Left lobe of liver (tissue), 2 donors: ENCODE measurements at regions not wholly inside any gene's neighbourhood (a gene's known extent, or its start where the extent isn't known, plus 50 kb on each side); places are given as distances from the start of the nearest gene placed in this dataset.
"Not testable (repeated sequence)": the region's sequence is repeated elsewhere in the genome, so short reads cannot be mapped to it uniquely, and the experiment has no call there.

Experiments
- ATAC-seq: fragments of 200-7000 bp; cut with Tn5 transposase; one replicate; pipeline ENCODE4 v1.9.1; 2020; ENCODE audit warnings: mild to moderate bottlenecking, moderate library complexity
- DNase-seq: peaks from one replicate; pipeline ENCODE4 v3.0.0-alpha.2; 2020; ENCODE audit warnings: low spot score
- donor health status: DM: no; HTN: no; CAD: no; lungs with moderate emphysema.
- donor health status: DM: no; HTN: yes; CAD: no.

GRCh38 chr9:89945133-89945532 is 340.3 kb downstream of the GADD45G start:
- DNase-seq: no peak

GRCh38 chr9:89946741-89947140 is 341.9 kb downstream of the GADD45G start:
- DNase-seq (no peak), ATAC-seq (no peak)

More at GRCh38 chr9:89945133-89945532, 340.3 kb downstream of the GADD45G start:
- ATAC-seq: no peak

- no peak for DNase-seq
- no peak for ATAC-seq
Observed at GRCh38 chr9:89949111-89949510, 344.3 kb downstream of the GADD45G start.

- ATAC-seq (no peak), DNase-seq (no peak)
Observed at GRCh38 chr9:89951675-89952074, 346.9 kb downstream of the GADD45G start.

GRCh38 chr9:89952401-89952800 is 347.6 kb downstream of the GADD45G start:
- DNase-seq: no peak
- ATAC-seq: no peak

- DNase-seq, ATAC-seq: not testable (repeated sequence)
Observed at GRCh38 chr9:89953263-89953662, 348.5 kb downstream of the GADD45G start.

GRCh38 chr9:89953824-89954615 is 349.2 kb downstream of the GADD45G start:
- DNase-seq (no peak), ATAC-seq (peak; percentile 37)

- ATAC-seq (no peak), DNase-seq (no peak)
Observed at GRCh38 chr9:89955144-89955543, 350.3 kb downstream of the GADD45G start.

GRCh38 chr9:89955626-89956025 is 350.8 kb downstream of the GADD45G start:
- no peak for DNase-seq
- no peak for ATAC-seq

- no peak for DNase-seq
- ATAC-seq: no peak
Observed at GRCh38 chr9:89956331-89956730, 351.5 kb downstream of the GADD45G start.

- DNase-seq (no peak), ATAC-seq (no peak)
Observed at GRCh38 chr9:89956907-89957306, 352.1 kb downstream of the GADD45G start.

- ATAC-seq: no peak
- DNase-seq: no peak
Observed at GRCh38 chr9:89958086-89958485, 353.3 kb downstream of the GADD45G start.

GRCh38 chr9:89961616-89962341 is 357.0 kb downstream of the GADD45G start:
- ATAC-seq (peak; percentile 91), DNase-seq (no peak)

GRCh38 chr9:89963280-89963679 is 358.5 kb downstream of the GADD45G start:
- ATAC-seq (no peak), DNase-seq (no peak)

GRCh38 chr9:89967527-89967926 is 362.7 kb downstream of the GADD45G start:
- no peak for ATAC-seq
- no peak for DNase-seq

- peak; percentile 95 for ATAC-seq
Observed at GRCh38 chr9:89969156-89969675, 364.4 kb downstream of the GADD45G start.

GRCh38 chr9:89969881-89970639 is 365.2 kb downstream of the GADD45G start:
- ATAC-seq (no peak), DNase-seq (no peak)

More at GRCh38 chr9:89969156-89969675, 364.4 kb downstream of the GADD45G start:
- no peak for DNase-seq

- ATAC-seq (no peak), DNase-seq (no peak)
Observed at GRCh38 chr9:89970701-89971100, 365.9 kb downstream of the GADD45G start.

- ATAC-seq (no peak), DNase-seq (no peak)
Observed at GRCh38 chr9:89972535-89972934, 367.7 kb downstream of the GADD45G start.

- no peak for ATAC-seq
- DNase-seq: no peak
Observed at GRCh38 chr9:89974582-89974981, 369.8 kb downstream of the GADD45G start.

- DNase-seq: no peak
- no peak for ATAC-seq
Observed at GRCh38 chr9:89975024-89975423, 370.2 kb downstream of the GADD45G start.
